ENCODE measurements at regions not wholly inside any gene's neighbourhood (a gene's known extent, or its start where the extent isn't known, plus 50 kb on each side); places are given as distances from the start of the nearest gene placed in this dataset.
"Not testable (repeated sequence)": the region's sequence is repeated elsewhere in the genome, so short reads cannot be mapped to it uniquely, and the experiment has no call there.

GRCh38 chr13:46498650-46499049 is 54.3 kb upstream of the LRCH1 start:
- DNase-seq = no peak

- DNase-seq = no peak
These were observed 56.9 kb upstream of the LRCH1 start for GRCh38 chr13:46496086-46496485.

GRCh38 chr13:46495651-46496050 is 57.3 kb upstream of the LRCH1 start:
- no peak for DNase-seq

- no peak for DNase-seq
These were observed 57.9 kb upstream of the LRCH1 start for GRCh38 chr13:46495066-46495465.

- no peak for DNase-seq
These were observed 60.0 kb upstream of the LRCH1 start for GRCh38 chr13:46492946-46493345.

GRCh38 chr13:46491641-46492040 is 61.3 kb upstream of the LRCH1 start:
- DNase-seq = no peak

- not testable (repeated sequence) for DNase-seq
These were observed 62.3 kb upstream of the LRCH1 start for GRCh38 chr13:46490713-46491112.

GRCh38 chr13:46490129-46490528 is 62.8 kb upstream of the LRCH1 start:
- no peak for DNase-seq

- no peak for DNase-seq
These were observed 63.4 kb upstream of the LRCH1 start for GRCh38 chr13:46489586-46490023.

GRCh38 chr13:46487748-46488147 is 65.2 kb upstream of the LRCH1 start:
- no peak for DNase-seq

GRCh38 chr13:46486270-46486669 is 66.7 kb upstream of the LRCH1 start:
- no peak for DNase-seq

- no peak for DNase-seq
These were observed 68.4 kb upstream of the LRCH1 start for GRCh38 chr13:46484561-46484960.

- DNase-seq = no peak
These were observed 71.8 kb upstream of the LRCH1 start for GRCh38 chr13:46481166-46481565.

GRCh38 chr13:46480131-46480530 is 72.8 kb upstream of the LRCH1 start:
- DNase-seq = no peak

GRCh38 chr13:46479691-46480090 is 73.3 kb upstream of the LRCH1 start:
- DNase-seq = no peak

GRCh38 chr13:46479283-46479682 is 73.7 kb upstream of the LRCH1 start:
- DNase-seq = no peak

GRCh38 chr13:46478651-46479050 is 74.3 kb upstream of the LRCH1 start:
- DNase-seq = no peak

- no peak for DNase-seq
These were observed 76.8 kb upstream of the LRCH1 start for GRCh38 chr13:46476174-46476573.

GRCh38 chr13:46475541-46475991 is 77.4 kb upstream of the LRCH1 start:
- no peak for DNase-seq

GRCh38 chr13:46473806-46474205 is 79.2 kb upstream of the LRCH1 start:
- DNase-seq = no peak

- no peak for DNase-seq
These were observed 80.6 kb upstream of the LRCH1 start for GRCh38 chr13:46472384-46472783.

GRCh38 chr13:46469699-46470098 is 82.6 kb upstream of the RUBCNL start:
- not testable (repeated sequence) for DNase-seq

- DNase-seq = no peak
These were observed 81.8 kb upstream of the RUBCNL start for GRCh38 chr13:46468570-46469463.

- not testable (repeated sequence) for DNase-seq
These were observed 80.6 kb upstream of the RUBCNL start for GRCh38 chr13:46467694-46468093.

GRCh38 chr13:46466074-46466473 is 79.0 kb upstream of the RUBCNL start:
- not testable (repeated sequence) for DNase-seq
